ENCODE measurements at regions not wholly inside any gene's neighbourhood (a gene's known extent, or its start where the extent isn't known, plus 50 kb on each side); places are given as distances from the start of the nearest gene placed in this dataset.

- no peaks in the 10 kb centered on the region for H3K36me3 ChIP-seq (ENCODE audit: control insufficient read depth in 2 of 2, insufficient read depth in 1 of 2, low read length in 2 of 2)
- no peak overlapping the region for H3K27ac ChIP-seq (ENCODE audit: extremely low read depth, low read depth, low read length)
- POLR2A ChIA-PET, result no interaction called here
- CTCF ChIA-PET, result interaction anchor here (0.6 to 3.6 kb wide), 6 partner anchors 11 to 182 kb away, joined by 3 to 16 read pairs (median 4); no protein-coding TSS in a partner anchor
- TF ChIP-seq ZNF670 (tag by site-specific recombination; IDR thresholded peaks at IDR 0.05; ENCODE audit: low read depth) (no peak), ZNF585B (tag by site-specific recombination; IDR thresholded peaks at IDR 0.05) (no peak), KLF10 (tag by site-specific recombination; IDR thresholded peaks at IDR 0.05) (no peak), ZNF621 (tag by site-specific recombination; IDR thresholded peaks at IDR 0.05) (no peak), ZNF521 (tag by site-specific recombination; IDR thresholded peaks at IDR 0.05) (no peak), REPIN1 (tag by site-specific recombination; IDR thresholded peaks at IDR 0.05; ENCODE audit: low read depth) (no peak), ZNF24 (tag by site-specific recombination; IDR thresholded peaks at IDR 0.05) (no peak), ZNF148 (tag by site-specific recombination; IDR thresholded peaks at IDR 0.05; ENCODE audit: borderline replicate concordance) (no peak), ZNF610 (tag by site-specific recombination; IDR thresholded peaks at IDR 0.05; ENCODE audit: borderline replicate concordance) (no peak), ZBTB7A (tag by site-specific recombination; IDR thresholded peaks at IDR 0.05; ENCODE audit: low read depth) (no peak), SCRT2 (tag by site-specific recombination; IDR thresholded peaks at IDR 0.05) (no peak), ZBTB1 (tag by site-specific recombination; IDR thresholded peaks at IDR 0.05) (no peak)
- H3K4me1 ChIP-seq (ENCODE audit: control insufficient read depth, insufficient read depth, low read length), result no peaks in the 10 kb centered on the region
- H3K9me3 ChIP-seq (ENCODE audit: control insufficient read depth, insufficient read depth, low read depth, low read length), result no peaks in the 10 kb centered on the region
- H3K4me3 ChIP-seq (ENCODE audit: low read depth, low read length), result no peak overlapping the region
Observed at GRCh38 chr6:79764747-79765146, 133.6 kb downstream of the SH3BGRL2 start.

DNA sequence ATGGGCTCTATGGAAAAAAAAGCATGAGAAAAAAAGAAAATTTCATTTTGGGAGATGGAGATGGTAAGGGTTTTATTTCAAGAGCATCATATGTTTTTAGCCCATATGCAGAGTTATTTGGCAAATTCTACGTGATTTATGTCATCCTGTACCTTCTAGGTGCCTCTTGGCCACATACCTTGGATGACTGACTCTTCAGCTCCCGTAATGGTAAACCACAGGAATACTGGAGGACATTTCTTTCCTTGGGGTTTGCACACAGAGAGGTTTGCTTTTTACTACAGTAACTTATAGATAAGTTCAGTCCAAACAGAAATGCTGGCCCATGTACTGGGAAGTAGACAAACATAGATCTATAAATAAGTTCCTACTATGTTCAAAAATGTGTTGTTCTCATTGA lies 132.2 kb downstream of the SH3BGRL2 start:
- POLR2A ChIA-PET, result no interaction called here
- Histone ChIP-seq H3K36me3 (ENCODE audit: control insufficient read depth in 2 of 2, insufficient read depth in 1 of 2, low read length in 2 of 2) (no peaks in the 10 kb centered on the region), H3K9me3 (ENCODE audit: control insufficient read depth, insufficient read depth, low read depth, low read length) (no peaks in the 10 kb centered on the region), H3K27ac (ENCODE audit: extremely low read depth, low read depth, low read length) (no peak overlapping the region), H3K4me1 (ENCODE audit: control insufficient read depth, insufficient read depth, low read length) (no peaks in the 10 kb centered on the region), H3K4me3 (ENCODE audit: low read depth, low read length) (no peak overlapping the region)
- CTCF ChIA-PET, result interaction anchor here (0.7 to 3.6 kb wide), 13 partner anchors 8 to 324 kb away, joined by 3 to 16 read pairs (median 4); no protein-coding TSS in a partner anchor
- no peak for TF ChIP-seq ZNF768 (tag by site-specific recombination; IDR thresholded peaks at IDR 0.05)
- no peak for TF ChIP-seq ZNF658 (tag by site-specific recombination; IDR thresholded peaks at IDR 0.05)
- no peak for TF ChIP-seq SALL2 (tag by site-specific recombination; IDR thresholded peaks at IDR 0.05; ENCODE audit: borderline replicate concordance)
- no peak for TF ChIP-seq ZNF777 (tag by site-specific recombination; IDR thresholded peaks at IDR 0.05; ENCODE audit: borderline replicate concordance)
- no peak for TF ChIP-seq ZNF645 (tag by site-specific recombination; IDR thresholded peaks at IDR 0.05)
- TF ChIP-seq ZNF596 (tag by site-specific recombination; IDR thresholded peaks at IDR 0.05), result no peak
- TF ChIP-seq, protein P1, sequence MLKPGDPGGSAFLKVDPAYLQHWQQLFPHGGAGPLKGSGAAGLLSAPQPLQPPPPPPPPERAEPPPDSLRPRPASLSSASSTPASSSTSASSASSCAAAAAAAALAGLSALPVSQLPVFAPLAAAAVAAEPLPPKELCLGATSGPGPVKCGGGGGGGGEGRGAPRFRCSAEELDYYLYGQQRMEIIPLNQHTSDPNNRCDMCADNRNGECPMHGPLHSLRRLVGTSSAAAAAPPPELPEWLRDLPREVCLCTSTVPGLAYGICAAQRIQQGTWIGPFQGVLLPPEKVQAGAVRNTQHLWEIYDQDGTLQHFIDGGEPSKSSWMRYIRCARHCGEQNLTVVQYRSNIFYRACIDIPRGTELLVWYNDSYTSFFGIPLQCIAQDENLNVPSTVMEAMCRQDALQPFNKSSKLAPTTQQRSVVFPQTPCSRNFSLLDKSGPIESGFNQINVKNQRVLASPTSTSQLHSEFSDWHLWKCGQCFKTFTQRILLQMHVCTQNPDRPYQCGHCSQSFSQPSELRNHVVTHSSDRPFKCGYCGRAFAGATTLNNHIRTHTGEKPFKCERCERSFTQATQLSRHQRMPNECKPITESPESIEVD (tag by site-specific recombination; IDR thresholded peaks at IDR 0.05), result no peak
- no peak for TF ChIP-seq KLF9 (tag by site-specific recombination; IDR thresholded peaks at IDR 0.05; ENCODE audit: low read depth)
- TF ChIP-seq ZNF707 (tag by site-specific recombination; IDR thresholded peaks at IDR 0.05), result no peak
